Smooth muscle cell (in vitro differentiated cells): ENCODE measurements at regions not wholly inside any gene's neighbourhood (a gene's known extent, or its start where the extent isn't known, plus 50 kb on each side); places are given as distances from the start of the nearest gene placed in this dataset.

ENCODE experiments used
- DNase-seq: peaks from one replicate; lab custom pipeline; 2025; ENCODE audit not compliant: unreplicated experiment; lab: John Stamatoyannopoulos, UW
- H2AFZ ChIP-seq: fragments of 200-600 bp; sonication (generic); 2 replicates; pipeline ENCODE4 v1.6.0; 2016; ENCODE audit warnings: antibody characterized with exemption, low read depth, mild to moderate bottlenecking
- H3F3A ChIP-seq: fragments of 200-600 bp; sonication (generic); 2 replicates; pipeline ENCODE4 v1.6.0; 2017; ENCODE audit warnings: antibody characterized with exemption, low read depth
- H3K27ac ChIP-seq: fragments of 200-600 bp; sonication (generic); 2 replicates; pipeline ENCODE4 v1.5.1; 2016; ENCODE audit warnings: low read depth, mild to moderate bottlenecking
- H3K27me3 ChIP-seq: fragments of 200-600 bp; sonication (generic); 2 replicates; pipeline ENCODE4 v1.6.1; 2016; ENCODE audit warnings: low read depth, mild to moderate bottlenecking
- H3K36me3 ChIP-seq: fragments of 200-600 bp; sonication (generic); 2 replicates; pipeline ENCODE4 v1.5.1; 2016; ENCODE audit warnings: low read depth
- H3K4me1 ChIP-seq: fragments of 200-600 bp; sonication (generic); 2 replicates; pipeline ENCODE4 v1.5.1; 2016; ENCODE audit warnings: low read depth
- H3K4me2 ChIP-seq: fragments of 200-600 bp; sonication (generic); 2 replicates; pipeline ENCODE4 v1.6.0; 2016; ENCODE audit warnings: mild to moderate bottlenecking
- H3K4me3 ChIP-seq: fragments of 200-600 bp; sonication (generic); 2 replicates; pipeline ENCODE4 v1.5.1; 2016; ENCODE audit warnings: mild to moderate bottlenecking
- H3K79me2 ChIP-seq: fragments of 200-600 bp; sonication (generic); 2 replicates; pipeline ENCODE4 v1.6.0; 2016; ENCODE audit warnings: low read depth, mild to moderate bottlenecking
- H3K9ac ChIP-seq: fragments of 200-600 bp; sonication (generic); 2 replicates; pipeline ENCODE4 v1.6.0; 2016; ENCODE audit warnings: low read depth
- H3K9me3 ChIP-seq: fragments of 200-600 bp; sonication (generic); replicated peaks from 2 replicates; pipeline ENCODE4 v1.5.1; 2016; ENCODE audit warnings: low read depth
- H4K20me1 ChIP-seq: fragments of 200-600 bp; sonication (generic); 2 replicates; pipeline ENCODE4 v1.6.0; 2016; ENCODE audit warnings: low read depth
- CTCF ChIP-seq: fragments of 200-600 bp; sonication (generic); IDR thresholded peaks from 2 replicates; pipeline ENCODE4 v1.5.1; 2017; ENCODE audit warnings: borderline replicate concordance, mild to moderate bottlenecking, antibody characterized with exemption; ENCODE audit not compliant: insufficient read depth, poor library complexity, severe bottlenecking
- WGBS: methylation state at CpG from one replicate; pipeline ENCODE4 v1.1.7; 2016; ENCODE audit warnings: low lambda C conversion rate; 5-methylcytosine and 5-hydroxymethylcytosine counted together

DNA sequence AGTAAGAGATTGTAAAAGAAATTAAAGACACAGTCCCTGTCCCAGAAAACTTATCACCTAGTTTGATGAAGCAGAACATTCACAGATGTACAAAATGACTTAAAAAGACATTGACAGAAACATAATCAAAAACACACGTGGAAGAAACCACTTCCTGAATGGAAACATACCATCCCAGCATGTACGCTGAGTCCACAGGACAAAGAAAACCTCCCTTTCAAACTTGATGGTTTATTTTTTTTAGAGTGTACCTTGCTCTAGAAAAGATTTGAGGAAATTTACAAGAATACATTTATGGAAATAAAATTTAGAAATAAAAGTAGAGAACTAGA is 140.9 kb downstream of the PMP22 start:
- no peaks in the 10 kb centered on the region for H4K20me1 ChIP-seq
- no peak overlapping the region for H3K9ac ChIP-seq
- H3K9me3 ChIP-seq, result no peaks in the 10 kb centered on the region
- no peak for DNase-seq
- TF ChIP-seq CTCF, result no peak
- H3K27me3 ChIP-seq, result no peaks in the 10 kb centered on the region
- no peak overlapping the region for H3K4me3 ChIP-seq
- WGBS, result 63% methylated on average over 2 of the region's 2 CpGs
- no peaks in the 10 kb centered on the region for H3K36me3 ChIP-seq
- no peak overlapping the region for H2AFZ ChIP-seq
- H3K79me2 ChIP-seq, result no peaks in the 10 kb centered on the region
- no peak overlapping the region for H3K4me2 ChIP-seq
- H3K4me1 ChIP-seq, result peaks cover 28% of the 10 kb centered on the region
- H3F3A ChIP-seq, result no peaks in the 10 kb centered on the region
- no peak overlapping the region for H3K27ac ChIP-seq

- DNase-seq, result no peak
- Histone ChIP-seq H3K27ac (no peak overlapping the region), H3K27me3 (no peaks in the 10 kb centered on the region), H3K9ac (no peak overlapping the region), H3K4me1 (peaks cover 30% of the 10 kb centered on the region), H4K20me1 (no peaks in the 10 kb centered on the region), H3K4me2 (no peak overlapping the region), H3K79me2 (no peaks in the 10 kb centered on the region), H3K36me3 (no peaks in the 10 kb centered on the region), H2AFZ (no peak overlapping the region), H3F3A (no peaks in the 10 kb centered on the region), H3K4me3 (no peak overlapping the region), H3K9me3 (no peaks in the 10 kb centered on the region)
- WGBS, result 53% methylated on average over 5 of the region's 5 CpGs
- no peak for TF ChIP-seq CTCF
Measured at GRCh38 chr17:15123593-15124263, 141.4 kb downstream of the PMP22 start.

GRCh38 chr17:15122857-15123256 is 142.3 kb downstream of the PMP22 start:
- Histone ChIP-seq H3K9ac (no peak overlapping the region), H4K20me1 (no peaks in the 10 kb centered on the region), H2AFZ (no peak overlapping the region), H3K27me3 (no peaks in the 10 kb centered on the region), H3K36me3 (no peaks in the 10 kb centered on the region), H3K4me1 (peaks cover 30% of the 10 kb centered on the region), H3K4me2 (no peak overlapping the region), H3K4me3 (no peak overlapping the region), H3F3A (no peaks in the 10 kb centered on the region), H3K27ac (no peak overlapping the region), H3K9me3 (no peaks in the 10 kb centered on the region), H3K79me2 (no peaks in the 10 kb centered on the region)
- TF ChIP-seq CTCF, result no peak
- DNase-seq, result no peak
- WGBS, result 81% methylated on average over 4 of the region's 4 CpGs

DNA sequence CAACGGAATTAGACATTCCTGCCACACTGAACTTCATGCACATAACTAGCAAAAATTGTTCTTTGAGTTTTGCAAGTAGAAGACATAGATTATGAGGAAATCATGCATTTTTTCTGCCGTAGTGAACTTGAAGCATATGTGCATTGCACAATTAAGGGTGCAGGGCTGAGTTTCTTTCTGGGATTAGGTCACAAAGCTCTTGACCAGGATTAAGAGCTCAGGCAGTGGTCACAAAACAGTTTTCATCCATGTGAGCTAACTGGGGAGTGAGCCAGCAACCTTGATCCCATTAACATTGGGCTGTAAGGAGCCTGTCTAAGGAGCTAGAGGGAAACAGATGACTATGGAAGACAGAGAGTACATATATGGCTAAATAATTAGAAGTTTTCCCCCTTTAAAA is 143.7 kb downstream of the PMP22 start:
- no peak overlapping the region for H3K9ac ChIP-seq
- no peak overlapping the region for H3K27ac ChIP-seq
- H3K4me3 ChIP-seq, result no peak overlapping the region
- H3K4me1 ChIP-seq, result peaks cover 30% of the 10 kb centered on the region
- H3K36me3 ChIP-seq, result no peaks in the 10 kb centered on the region
- H3K79me2 ChIP-seq, result no peaks in the 10 kb centered on the region
- H3K9me3 ChIP-seq, result no peaks in the 10 kb centered on the region
- DNase-seq, result no peak
- peak overlapping the region; percentile 50 for H3K4me2 ChIP-seq
- no peak overlapping the region for H2AFZ ChIP-seq
- H4K20me1 ChIP-seq, result no peaks in the 10 kb centered on the region
- H3F3A ChIP-seq, result no peaks in the 10 kb centered on the region
- H3K27me3 ChIP-seq, result no peaks in the 10 kb centered on the region
- TF ChIP-seq CTCF, result no peak
- WGBS, result 36% methylated on average over 2 of the region's 2 CpGs
